ENCODE measurements at regions not wholly inside any gene's neighbourhood (a gene's known extent, or its start where the extent isn't known, plus 50 kb on each side); places are given as distances from the start of the nearest gene placed in this dataset.

DNA sequence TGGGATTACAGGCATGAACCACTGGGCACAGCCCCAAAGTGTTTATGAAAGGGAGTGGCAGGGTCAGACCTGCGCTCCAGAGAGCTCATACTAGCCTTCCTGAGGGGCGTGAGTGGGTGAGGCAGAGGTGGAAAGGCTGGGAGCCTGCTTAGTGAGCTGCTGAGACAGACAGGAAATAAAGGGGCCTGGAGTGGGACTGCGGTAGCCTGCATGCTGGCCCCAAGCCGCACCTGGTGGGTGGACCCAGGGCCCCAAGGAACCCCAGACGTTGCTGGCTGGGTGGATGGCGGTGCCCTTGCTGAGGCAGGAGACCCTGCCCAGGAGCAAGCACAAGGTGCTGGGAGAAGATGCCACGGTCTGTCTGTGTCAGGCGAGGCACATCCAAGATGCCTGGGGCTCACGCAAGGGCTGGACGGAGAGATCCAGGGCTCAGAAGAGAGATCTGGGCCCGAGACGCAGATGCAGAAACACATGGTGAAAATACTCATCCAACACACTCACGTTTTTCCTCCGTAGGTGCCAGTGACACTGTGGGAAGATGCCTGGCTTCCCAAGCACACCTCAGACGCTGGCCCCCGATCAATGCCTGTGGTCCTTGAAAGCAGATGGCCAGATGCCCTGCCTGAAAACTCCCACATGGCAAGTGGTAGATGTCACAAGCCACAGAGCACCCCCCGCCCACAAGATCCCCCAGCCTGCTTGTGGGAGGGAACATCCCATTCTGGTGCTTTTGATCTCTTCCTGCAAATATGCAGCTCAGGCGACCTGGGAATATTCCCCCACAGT, 151.1 kb downstream of the GLI2 start:
- Mint-ChIP-seq H3K27me3 (ENCODE audit: low read depth) (no peaks in the 10 kb centered on the region), H3K27ac (ENCODE audit: unreplicated experiment) (no peak overlapping the region), H3K4me1 (ENCODE audit: low read depth) (peaks cover 21% of the 10 kb centered on the region), H3K9me3 (ENCODE audit: low read depth) (no peaks in the 10 kb centered on the region), H3K4me3 (ENCODE audit: unreplicated experiment) (no peak overlapping the region), H3K36me3 (ENCODE audit: low read depth) (peaks cover 2% of the 10 kb centered on the region)
- TF ChIP-seq CTCF (IDR thresholded peaks at IDR 0.05): no peak
- DNase-seq (ENCODE audit: low spot score): peak; percentile 68

DNA sequence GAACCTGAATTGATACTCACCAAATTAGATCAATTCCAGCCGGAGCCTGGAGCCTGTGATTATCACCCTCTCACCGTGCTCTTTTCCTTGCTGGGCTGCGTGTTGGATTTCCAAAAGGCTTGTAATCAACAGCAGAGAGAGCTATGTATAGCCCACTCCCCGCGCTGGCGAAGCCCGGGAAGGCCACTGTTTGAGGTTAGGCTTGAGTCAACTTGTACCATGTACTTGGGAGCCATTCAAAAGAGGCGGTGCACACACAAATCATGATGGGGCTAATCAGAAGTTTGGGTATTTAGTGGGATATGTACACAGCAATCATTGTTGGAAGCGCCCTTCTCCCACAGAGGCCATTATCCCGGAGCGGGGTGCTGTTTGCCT, 151.6 kb downstream of the GLI2 start:
- Mint-ChIP-seq H3K4me3 (ENCODE audit: unreplicated experiment) (no peak overlapping the region), H3K27me3 (ENCODE audit: low read depth) (no peaks in the 10 kb centered on the region), H3K9me3 (ENCODE audit: low read depth) (no peaks in the 10 kb centered on the region), H3K4me1 (ENCODE audit: low read depth) (peaks cover 21% of the 10 kb centered on the region), H3K27ac (ENCODE audit: unreplicated experiment) (no peak overlapping the region), H3K36me3 (ENCODE audit: low read depth) (peaks cover 2% of the 10 kb centered on the region)
- TF ChIP-seq CTCF (IDR thresholded peaks at IDR 0.05): no peak
- peak; percentile 59 for DNase-seq (ENCODE audit: low spot score)

GRCh38 chr2:120887741-120888231, 152.1 kb downstream of the GLI2 start:
- H3K27ac Mint-ChIP-seq (ENCODE audit: unreplicated experiment): no peak overlapping the region
- TF ChIP-seq CTCF (IDR thresholded peaks at IDR 0.05): no peak
- H3K4me3 Mint-ChIP-seq (ENCODE audit: unreplicated experiment): no peak overlapping the region
- peaks cover 26% of the 10 kb centered on the region for H3K4me1 Mint-ChIP-seq (ENCODE audit: low read depth)
- H3K27me3 Mint-ChIP-seq (ENCODE audit: low read depth): no peaks in the 10 kb centered on the region
- H3K36me3 Mint-ChIP-seq (ENCODE audit: low read depth): peaks cover 2% of the 10 kb centered on the region
- no peaks in the 10 kb centered on the region for H3K9me3 Mint-ChIP-seq (ENCODE audit: low read depth)
- DNase-seq (ENCODE audit: low spot score): peak; percentile 64

GRCh38 chr2:120888851-120889250, 153.2 kb downstream of the GLI2 start:
- H3K36me3 Mint-ChIP-seq (ENCODE audit: low read depth): peaks cover 2% of the 10 kb centered on the region
- TF ChIP-seq CTCF (IDR thresholded peaks at IDR 0.05): no peak
- peaks cover 36% of the 10 kb centered on the region for H3K4me1 Mint-ChIP-seq (ENCODE audit: low read depth)
- H3K27ac Mint-ChIP-seq (ENCODE audit: unreplicated experiment): no peak overlapping the region
- H3K4me3 Mint-ChIP-seq (ENCODE audit: unreplicated experiment): no peak overlapping the region
- H3K27me3 Mint-ChIP-seq (ENCODE audit: low read depth): no peaks in the 10 kb centered on the region
- DNase-seq (ENCODE audit: low spot score): peak; percentile 33
- no peaks in the 10 kb centered on the region for H3K9me3 Mint-ChIP-seq (ENCODE audit: low read depth)

DNA sequence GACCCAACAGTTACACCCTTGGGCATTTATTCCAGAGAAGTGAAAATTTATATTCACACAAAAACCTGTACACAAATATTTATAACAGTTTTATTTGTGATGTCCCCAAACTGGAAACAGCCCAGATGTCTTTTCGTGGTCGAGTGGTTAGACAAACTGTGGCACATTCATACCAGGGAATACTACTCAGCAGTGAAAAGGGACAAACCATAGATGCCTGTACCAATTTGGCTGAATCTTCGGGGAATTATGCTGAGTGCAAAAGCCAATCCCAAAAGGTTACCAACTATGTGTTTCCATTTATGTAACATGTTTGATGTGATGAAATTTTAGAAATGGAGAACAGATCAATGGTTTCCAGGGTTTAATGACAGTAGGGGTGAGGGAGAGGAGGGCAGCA, 154.3 kb downstream of the GLI2 start:
- Mint-ChIP-seq H3K4me1 (ENCODE audit: low read depth) (peaks cover 44% of the 10 kb centered on the region), H3K9me3 (ENCODE audit: low read depth) (no peaks in the 10 kb centered on the region), H3K4me3 (ENCODE audit: unreplicated experiment) (no peak overlapping the region), H3K36me3 (ENCODE audit: low read depth) (peaks cover 2% of the 10 kb centered on the region), H3K27me3 (ENCODE audit: low read depth) (no peaks in the 10 kb centered on the region), H3K27ac (ENCODE audit: unreplicated experiment) (no peak overlapping the region)
- no peak for TF ChIP-seq CTCF (IDR thresholded peaks at IDR 0.05)
- DNase-seq (ENCODE audit: low spot score): no peak
